SH-SY5Y (cell line): ENCODE measurements at regions not wholly inside any gene's neighbourhood (a gene's known extent, or its start where the extent isn't known, plus 50 kb on each side); places are given as distances from the start of the nearest gene placed in this dataset.

Source experiments
- GATA2 ChIP-seq: IDR thresholded peaks from 2 replicates; pipeline ENCODE4 v1.6.1; 2011; ENCODE audit warnings: mild to moderate bottlenecking, low read depth, low read length
- GATA3 ChIP-seq: IDR thresholded peaks from 2 replicates; pipeline ENCODE4 v1.6.1; 2011; ENCODE audit warnings: low read depth, mild to moderate bottlenecking, low read length, moderate library complexity

- TF ChIP-seq GATA2 (no peak), GATA3 (no peak)
These were observed 73.9 kb downstream of the OR2B2 start for GRCh38 chr6:27838058-27838944.
